ENCODE measurements at regions not wholly inside any gene's neighbourhood (a gene's known extent, or its start where the extent isn't known, plus 50 kb on each side); places are given as distances from the start of the nearest gene placed in this dataset.

DNA sequence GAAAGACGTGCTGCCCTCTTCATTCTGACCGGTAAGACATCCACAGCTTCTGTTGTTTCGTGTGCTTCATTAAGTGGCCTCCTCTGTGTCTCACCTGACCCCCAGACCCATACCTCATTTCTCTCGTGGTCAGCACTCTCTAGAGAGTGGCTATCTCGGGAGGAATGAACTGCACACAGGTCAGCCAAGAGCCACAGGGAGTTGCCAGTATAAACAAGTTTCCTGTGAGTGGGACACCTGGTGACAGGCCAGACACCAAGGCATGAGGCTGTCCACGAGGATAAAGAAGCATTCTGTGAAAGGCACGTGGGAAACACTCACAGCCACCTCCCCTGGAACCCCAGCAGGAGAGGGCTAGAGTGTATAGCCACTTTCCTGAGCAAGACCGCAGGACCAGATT lies 115.8 kb downstream of the NUFIP1 start:
- TF ChIP-seq CTCF (IDR thresholded peaks at IDR 0.05; ENCODE audit: low read length) (no peak), EZH2 (IDR thresholded peaks at IDR 0.05; ENCODE audit: borderline replicate concordance, low read length) (no peak)

All from OCI-LY1 (cell line).